ENCODE measurements at regions not wholly inside any gene's neighbourhood (a gene's known extent, or its start where the extent isn't known, plus 50 kb on each side); places are given as distances from the start of the nearest gene placed in this dataset.
"Not testable (repeated sequence)": the region's sequence is repeated elsewhere in the genome, so short reads cannot be mapped to it uniquely, and the experiment has no call there.

GRCh38 chr14:39664646-39665045 lies 232.4 kb upstream of the FBXO33 start:
- in situ Hi-C loops (cut with HindIII; ENCODE audit: low pct_unique_long_range_greater_than_20kb, low sequenced_read_pairs) = no loop called here
- no peak for ATAC-seq
- POLR2A ChIA-PET = no interaction called here
- CTCF ChIA-PET = no interaction called here
- H3K27me3 ChIP-seq (ENCODE audit: control insufficient read depth, insufficient read depth, low read length) = no peaks in the 10 kb centered on the region; the same call in 1 of the 2 replicates
- no peak overlapping the region for H3K27ac ChIP-seq (ENCODE audit: low read length)
- H3K4me3 ChIP-seq (ENCODE audit: low read depth in 2 of 2, low read length in 2 of 2) = no peak overlapping the region
- no peaks in the 10 kb centered on the region for H3K36me3 ChIP-seq (ENCODE audit: control insufficient read depth, insufficient read depth, low read length)
- BruUV-seq (replicated peaks) = no TSS peak
- no peaks in the 10 kb centered on the region for H3K9me3 ChIP-seq (ENCODE audit: control insufficient read depth, insufficient read depth, low read depth, low read length)
- intact Hi-C loops (cut with micrococcal nuclease; ENCODE audit: unreplicated experiment) = no loop called here
- TF ChIP-seq CTCF (IDR thresholded peaks at IDR 0.05) = no peak
- no peak for TF ChIP-seq SIN3A (IDR thresholded peaks at IDR 0.05; ENCODE audit: borderline replicate concordance, insufficient read depth, low read depth, low read length)
- TF ChIP-seq, protein P1, sequence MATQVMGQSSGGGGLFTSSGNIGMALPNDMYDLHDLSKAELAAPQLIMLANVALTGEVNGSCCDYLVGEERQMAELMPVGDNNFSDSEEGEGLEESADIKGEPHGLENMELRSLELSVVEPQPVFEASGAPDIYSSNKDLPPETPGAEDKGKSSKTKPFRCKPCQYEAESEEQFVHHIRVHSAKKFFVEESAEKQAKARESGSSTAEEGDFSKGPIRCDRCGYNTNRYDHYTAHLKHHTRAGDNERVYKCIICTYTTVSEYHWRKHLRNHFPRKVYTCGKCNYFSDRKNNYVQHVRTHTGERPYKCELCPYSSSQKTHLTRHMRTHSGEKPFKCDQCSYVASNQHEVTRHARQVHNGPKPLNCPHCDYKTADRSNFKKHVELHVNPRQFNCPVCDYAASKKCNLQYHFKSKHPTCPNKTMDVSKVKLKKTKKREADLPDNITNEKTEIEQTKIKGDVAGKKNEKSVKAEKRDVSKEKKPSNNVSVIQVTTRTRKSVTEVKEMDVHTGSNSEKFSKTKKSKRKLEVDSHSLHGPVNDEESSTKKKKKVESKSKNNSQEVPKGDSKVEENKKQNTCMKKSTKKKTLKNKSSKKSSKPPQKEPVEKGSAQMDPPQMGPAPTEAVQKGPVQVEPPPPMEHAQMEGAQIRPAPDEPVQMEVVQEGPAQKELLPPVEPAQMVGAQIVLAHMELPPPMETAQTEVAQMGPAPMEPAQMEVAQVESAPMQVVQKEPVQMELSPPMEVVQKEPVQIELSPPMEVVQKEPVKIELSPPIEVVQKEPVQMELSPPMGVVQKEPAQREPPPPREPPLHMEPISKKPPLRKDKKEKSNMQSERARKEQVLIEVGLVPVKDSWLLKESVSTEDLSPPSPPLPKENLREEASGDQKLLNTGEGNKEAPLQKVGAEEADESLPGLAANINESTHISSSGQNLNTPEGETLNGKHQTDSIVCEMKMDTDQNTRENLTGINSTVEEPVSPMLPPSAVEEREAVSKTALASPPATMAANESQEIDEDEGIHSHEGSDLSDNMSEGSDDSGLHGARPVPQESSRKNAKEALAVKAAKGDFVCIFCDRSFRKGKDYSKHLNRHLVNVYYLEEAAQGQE (IDR thresholded peaks at IDR 0.05; ENCODE audit: insufficient read depth in 1 of 2, low read depth in 2 of 2, low read length in 1 of 2) = no peak
- no peak for TF ChIP-seq TCF7L2 (IDR thresholded peaks at IDR 0.05; ENCODE audit: low read depth, low read length)
- no peak for TF ChIP-seq POLR2AphosphoS5 (IDR thresholded peaks at IDR 0.05; ENCODE audit: low read depth, low read length)
- no peak for DNase-seq (ENCODE audit: low read depth, low spot score)
- no peaks in the 10 kb centered on the region for H3K4me1 ChIP-seq (ENCODE audit: control insufficient read depth, insufficient read depth, low read length)

DNA sequence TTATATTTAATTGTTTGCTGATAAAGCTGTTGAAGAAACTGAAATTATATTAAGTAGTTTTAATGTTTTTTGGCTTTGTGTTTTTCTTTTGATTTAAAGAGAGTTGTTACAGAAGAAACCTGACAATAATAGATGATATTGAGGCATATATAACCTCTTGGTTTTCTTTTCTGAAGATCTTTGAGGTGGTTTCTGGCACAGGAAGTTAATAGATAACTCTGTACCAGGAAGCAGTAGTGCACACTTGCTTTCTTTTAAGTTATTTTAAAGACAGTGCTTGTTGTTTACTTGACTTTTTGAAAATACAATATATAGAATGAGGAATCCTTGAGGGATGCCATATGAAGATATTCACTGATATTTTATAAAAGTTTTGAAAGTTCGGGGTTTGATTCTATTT lies 209.0 kb upstream of the FBXO33 start:
- H3K27ac ChIP-seq (ENCODE audit: low read length) = no peak overlapping the region
- H3K27me3 ChIP-seq (ENCODE audit: control insufficient read depth, insufficient read depth, low read length) = no peaks in the 10 kb centered on the region
- no peaks in the 10 kb centered on the region for H3K9me3 ChIP-seq (ENCODE audit: control insufficient read depth, insufficient read depth, low read depth, low read length)
- no TSS peak for BruUV-seq (replicated peaks)
- no peak overlapping the region for H3K4me3 ChIP-seq (ENCODE audit: low read depth in 2 of 2, low read length in 2 of 2)
- intact Hi-C loops (cut with micrococcal nuclease; ENCODE audit: unreplicated experiment) = no loop called here
- in situ Hi-C loops (cut with HindIII; ENCODE audit: low pct_unique_long_range_greater_than_20kb, low sequenced_read_pairs) = no loop called here
- POLR2A ChIA-PET = no interaction called here
- no peaks in the 10 kb centered on the region for H3K4me1 ChIP-seq (ENCODE audit: control insufficient read depth, insufficient read depth, low read length)
- no peak for DNase-seq (ENCODE audit: low read depth, low spot score)
- ATAC-seq = no peak
- no peak for TF ChIP-seq SIN3A (IDR thresholded peaks at IDR 0.05; ENCODE audit: borderline replicate concordance, insufficient read depth, low read depth, low read length)
- no peak for TF ChIP-seq CTCF (IDR thresholded peaks at IDR 0.05)
- TF ChIP-seq, protein P1 (IDR thresholded peaks at IDR 0.05; ENCODE audit: insufficient read depth in 1 of 2, low read depth in 2 of 2, low read length in 1 of 2) = no peak
- no peak for TF ChIP-seq POLR2AphosphoS5 (IDR thresholded peaks at IDR 0.05; ENCODE audit: low read depth, low read length)
- TF ChIP-seq TCF7L2 (IDR thresholded peaks at IDR 0.05; ENCODE audit: low read depth, low read length) = no peak
- no peaks in the 10 kb centered on the region for H3K36me3 ChIP-seq (ENCODE audit: control insufficient read depth, insufficient read depth, low read length)
- CTCF ChIA-PET = no interaction called here

DNA sequence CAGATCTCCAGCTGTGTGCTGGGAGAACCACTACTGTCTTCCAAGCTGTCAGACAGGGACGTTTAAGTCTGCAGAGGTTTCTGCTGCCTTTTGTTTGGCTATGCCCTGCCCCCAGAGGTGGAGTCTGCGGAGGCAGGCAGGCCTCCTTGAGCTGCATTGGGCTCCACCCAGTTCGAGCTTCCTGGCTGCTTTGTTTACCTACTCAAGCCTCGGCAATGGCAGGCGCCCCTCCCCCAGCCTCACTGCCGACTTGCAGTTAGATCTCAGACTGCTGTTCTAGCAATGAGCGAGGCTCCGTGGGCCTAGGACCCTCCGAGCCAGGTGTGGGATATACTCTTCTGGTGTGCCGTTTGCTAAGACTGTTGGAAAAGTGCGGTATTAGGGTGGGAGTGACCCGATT lies 206.8 kb upstream of the FBXO33 start:
- DNase-seq (ENCODE audit: low read depth, low spot score); intact Hi-C loops (cut with micrococcal nuclease; ENCODE audit: unreplicated experiment); H3K27me3 ChIP-seq (ENCODE audit: control insufficient read depth, insufficient read depth, low read length); in situ Hi-C loops (cut with HindIII; ENCODE audit: low pct_unique_long_range_greater_than_20kb, low sequenced_read_pairs); CTCF ChIA-PET; H3K4me1 ChIP-seq (ENCODE audit: control insufficient read depth, insufficient read depth, low read length); POLR2A ChIA-PET; H3K9me3 ChIP-seq (ENCODE audit: control insufficient read depth, insufficient read depth, low read depth, low read length); H3K27ac ChIP-seq (ENCODE audit: low read length); ATAC-seq; H3K4me3 ChIP-seq (ENCODE audit: low read depth in 2 of 2, low read length in 2 of 2); BruUV-seq (replicated peaks); H3K36me3 ChIP-seq (ENCODE audit: control insufficient read depth, insufficient read depth, low read length): not testable (repeated sequence)

All from Panc1 (cell line).